ENCODE measurements at regions not wholly inside any gene's neighbourhood (a gene's known extent, or its start where the extent isn't known, plus 50 kb on each side); places are given as distances from the start of the nearest gene placed in this dataset.

- Histone ChIP-seq H3K4me1 (ENCODE audit: control insufficient read depth, insufficient read depth, low read length) (no peaks in the 10 kb centered on the region), H3K27ac (ENCODE audit: extremely low read depth, low read depth, low read length) (no peak overlapping the region), H3K4me3 (ENCODE audit: low read depth, low read length) (no peak overlapping the region), H3K36me3 (ENCODE audit: control insufficient read depth in 2 of 2, insufficient read depth in 1 of 2, low read length in 2 of 2) (no peaks in the 10 kb centered on the region), H3K9me3 (ENCODE audit: control insufficient read depth, insufficient read depth, low read depth, low read length) (no peaks in the 10 kb centered on the region)
- ChIA-PET POLR2A (no interaction called here), CTCF (interaction anchor here (0.6 to 1.7 kb wide), 12 partner anchors 14 to 695 kb away, joined by 3 to 7 read pairs (median 4); no protein-coding TSS in a partner anchor)
- TF ChIP-seq MZF1 (tag by site-specific recombination; IDR thresholded peaks at IDR 0.05; ENCODE audit: borderline replicate concordance) (no peak), PRDM2 (tag by site-specific recombination; IDR thresholded peaks at IDR 0.05; ENCODE audit: borderline replicate concordance) (no peak), ZFP41 (tag by site-specific recombination; IDR thresholded peaks at IDR 0.05; ENCODE audit: borderline replicate concordance) (no peak), ZNF654 (tag by site-specific recombination; IDR thresholded peaks at IDR 0.05; ENCODE audit: low read depth) (peak; percentile 5; the same call in 1 of the 2 replicates)
These were observed 95.4 kb upstream of the DEFB112 start for GRCh38 chr6:50145125-50145524.

- H3K4me1 ChIP-seq (ENCODE audit: control insufficient read depth, insufficient read depth, low read length), result no peaks in the 10 kb centered on the region
- H3K4me3 ChIP-seq (ENCODE audit: low read depth, low read length), result no peak overlapping the region
- no peak overlapping the region for H3K27ac ChIP-seq (ENCODE audit: extremely low read depth, low read depth, low read length)
- no peaks in the 10 kb centered on the region for H3K36me3 ChIP-seq (ENCODE audit: control insufficient read depth in 2 of 2, insufficient read depth in 1 of 2, low read length in 2 of 2)
- ChIA-PET CTCF (no interaction called here), POLR2A (no interaction called here)
- no peak for TF ChIP-seq ZNF48 (tag by site-specific recombination; IDR thresholded peaks at IDR 0.05)
- TF ChIP-seq ZBTB7A (tag by site-specific recombination; IDR thresholded peaks at IDR 0.05; ENCODE audit: low read depth), result no peak
- TF ChIP-seq ZNF354C (tag by site-specific recombination; IDR thresholded peaks at IDR 0.05; ENCODE audit: borderline replicate concordance, low read depth), result no peak
- no peak for TF ChIP-seq BCL11A (tag by site-specific recombination; IDR thresholded peaks at IDR 0.05; ENCODE audit: low read depth)
- no peak for TF ChIP-seq YY2 (tag by site-specific recombination; IDR thresholded peaks at IDR 0.05)
- no peak for TF ChIP-seq ZNF654 (tag by site-specific recombination; IDR thresholded peaks at IDR 0.05; ENCODE audit: low read depth)
- no peak for TF ChIP-seq ZNF214 (tag by site-specific recombination; IDR thresholded peaks at IDR 0.05; ENCODE audit: borderline replicate concordance)
- no peak for TF ChIP-seq ZNF555 (tag by site-specific recombination; conservative IDR thresholded peaks at IDR 0.05)
- TF ChIP-seq ZNF311 (tag by site-specific recombination; IDR thresholded peaks at IDR 0.05; ENCODE audit: borderline replicate concordance), result no peak
- no peaks in the 10 kb centered on the region for H3K9me3 ChIP-seq (ENCODE audit: control insufficient read depth, insufficient read depth, low read depth, low read length)
These were observed 97.6 kb upstream of the DEFB112 start for GRCh38 chr6:50147371-50147770.

- Histone ChIP-seq H3K4me3 (ENCODE audit: low read depth, low read length) (no peak overlapping the region), H3K9me3 (ENCODE audit: control insufficient read depth, insufficient read depth, low read depth, low read length) (no peaks in the 10 kb centered on the region), H3K27ac (ENCODE audit: extremely low read depth, low read depth, low read length) (no peak overlapping the region), H3K4me1 (ENCODE audit: control insufficient read depth, insufficient read depth, low read length) (no peaks in the 10 kb centered on the region), H3K36me3 (ENCODE audit: control insufficient read depth in 2 of 2, insufficient read depth in 1 of 2, low read length in 2 of 2) (no peaks in the 10 kb centered on the region)
- POLR2A ChIA-PET, result no interaction called here
- CTCF ChIA-PET, result interaction anchor here (0.7 kb wide), 1 partner anchor 14 kb away, joined by 3 read pairs; no protein-coding TSS in a partner anchor
- TF ChIP-seq ZNF704 (tag by site-specific recombination; IDR thresholded peaks at IDR 0.05) (no peak), ZSCAN23 (tag by site-specific recombination; IDR thresholded peaks at IDR 0.05) (no peak), ZNF558 (tag by site-specific recombination; IDR thresholded peaks at IDR 0.05) (no peak), ZNF2 (tag by site-specific recombination; IDR thresholded peaks at IDR 0.05) (no peak), ZNF791 (tag by site-specific recombination; IDR thresholded peaks at IDR 0.05) (no peak), ZNF837 (tag by site-specific recombination; IDR thresholded peaks at IDR 0.05) (no peak), ZNF76 (tag by site-specific recombination; IDR thresholded peaks at IDR 0.05; ENCODE audit: borderline replicate concordance, low read depth) (no peak), IKZF3 (tag by site-specific recombination; IDR thresholded peaks at IDR 0.05) (no peak), ZNF433 (tag by site-specific recombination; IDR thresholded peaks at IDR 0.05; ENCODE audit: low read depth) (no peak), ZNF600 (tag by site-specific recombination; IDR thresholded peaks at IDR 0.05) (no peak), ZNF140 (tag by site-specific recombination; IDR thresholded peaks at IDR 0.05) (no peak), ZNF621 (tag by site-specific recombination; IDR thresholded peaks at IDR 0.05) (no peak)
These were observed 130.9 kb upstream of the DEFB112 start for GRCh38 chr6:50180646-50181045.

Measured in HEK293 (cell line).